Trophoblast cell (in vitro differentiated cells and primary cell): ENCODE measurements at regions not wholly inside any gene's neighbourhood (a gene's known extent, or its start where the extent isn't known, plus 50 kb on each side); places are given as distances from the start of the nearest gene placed in this dataset.

Source experiments
- DNase-seq, 2 donors: peaks; one replicate each; pipeline ENCODE4 v3.0.0-alpha.2; 2016
- H2AFZ ChIP-seq: 2 replicates; pipeline ENCODE4 v1.6.1; 2013; ENCODE audit warnings: low read length, moderate library complexity, mild to moderate bottlenecking; ENCODE audit not compliant: insufficient read depth, poor library complexity
- H2AK5ac ChIP-seq: 2 replicates; pipeline ENCODE4 v1.6.1; 2013; ENCODE audit warnings: mild to moderate bottlenecking, low read length
- H2BK120ac ChIP-seq: 2 replicates; pipeline ENCODE4 v1.6.1; 2013; ENCODE audit warnings: low read length, mild to moderate bottlenecking, moderate library complexity; ENCODE audit not compliant: insufficient read depth, poor library complexity
- H2BK12ac ChIP-seq: 2 replicates; pipeline ENCODE4 v1.6.1; 2013; ENCODE audit warnings: mild to moderate bottlenecking, low read length, moderate library complexity
- H2BK5ac ChIP-seq: 2 replicates; pipeline ENCODE4 v1.6.1; 2013; ENCODE audit warnings: low read length, low read depth, moderate library complexity, mild to moderate bottlenecking; ENCODE audit not compliant: poor library complexity
- H3K14ac ChIP-seq: 2 replicates; pipeline ENCODE4 v1.6.1; 2013; ENCODE audit warnings: mild to moderate bottlenecking, low read length
- H3K18ac ChIP-seq: 2 replicates; pipeline ENCODE4 v1.6.1; 2013; ENCODE audit warnings: mild to moderate bottlenecking, low read length
- H3K23ac ChIP-seq: 2 replicates; pipeline ENCODE4 v1.6.1; 2013; ENCODE audit warnings: low read length
- H3K27ac ChIP-seq: 2 replicates; pipeline ENCODE4 v1.5.1; 2013; ENCODE audit warnings: low read depth, mild to moderate bottlenecking, inconsistent platforms, low read length, moderate library complexity
- H3K27me3 ChIP-seq: 2 replicates; pipeline ENCODE4 v1.6.1; 2013; ENCODE audit warnings: inconsistent platforms, mild to moderate bottlenecking, low read length, moderate library complexity; ENCODE audit not compliant: insufficient read depth
- H3K36me3 ChIP-seq, 2 experiments: 1 replicate in 1 of 2; 2 replicates in 1 of 2; pipeline ENCODE4 v1.6.1; 2013; ENCODE audit warnings: low read length in 2 of 2, mild to moderate bottlenecking in 2 of 2, moderate library complexity in 1 of 2; ENCODE audit not compliant: insufficient read depth in 2 of 2, control insufficient read depth in 1 of 2
- H3K4ac ChIP-seq: 2 replicates; pipeline ENCODE4 v1.6.1; 2013; ENCODE audit warnings: low read depth, mild to moderate bottlenecking, low read length, moderate library complexity
- H3K4me1 ChIP-seq, 2 experiments: 1 replicate in 1 of 2; 2 replicates in 1 of 2; pipeline ENCODE4 v1.6.1; 2013; ENCODE audit warnings: low read length in 2 of 2, mild to moderate bottlenecking in 2 of 2, moderate library complexity in 1 of 2; ENCODE audit not compliant: insufficient read depth in 2 of 2, control insufficient read depth in 1 of 2
- H3K4me2 ChIP-seq: 2 replicates; pipeline ENCODE4 v1.6.1; 2013; ENCODE audit warnings: inconsistent platforms, mild to moderate bottlenecking, low read length, moderate library complexity
- H3K4me3 ChIP-seq: 2 replicates; pipeline ENCODE4 v1.5.1; 2013; ENCODE audit warnings: mild to moderate bottlenecking, low read depth, low read length, inconsistent platforms
- H3K79me1 ChIP-seq: one replicate; pipeline ENCODE4 v1.6.1; 2013; ENCODE audit warnings: low read length
- H3K79me2 ChIP-seq: 2 replicates; pipeline ENCODE4 v1.6.1; 2013; ENCODE audit warnings: low read length, mild to moderate bottlenecking; ENCODE audit not compliant: control insufficient read depth, insufficient read depth, poor library complexity
- H3K9ac ChIP-seq: 2 replicates; pipeline ENCODE4 v1.6.1; 2013; ENCODE audit warnings: mild to moderate bottlenecking, low read length
- H3K9me3 ChIP-seq: 2 replicates; pipeline ENCODE4 v1.6.1; 2013; ENCODE audit warnings: low read depth, mild to moderate bottlenecking, control low read depth, inconsistent platforms, low read length; ENCODE audit not compliant: insufficient read depth
- H4K12ac ChIP-seq: 2 replicates; pipeline ENCODE4 v1.6.1; 2013; ENCODE audit warnings: low read depth, mild to moderate bottlenecking, low read length, moderate library complexity
- H4K8ac ChIP-seq: 2 replicates; pipeline ENCODE4 v1.6.1; 2013; ENCODE audit warnings: low read depth, mild to moderate bottlenecking, low read length, moderate library complexity
- H4K91ac ChIP-seq: one replicate; pipeline ENCODE4 v1.6.1; 2013; ENCODE audit warnings: low read depth, mild to moderate bottlenecking, low read length, moderate library complexity
- WGBS: extraction: QIAGEN DNeasy Blood & Tissue Kit; methylation state at CpG from one replicate; pipeline ENCODE4 v1.1.7; 2013; ENCODE audit warnings: missing lambda C conversion rate; ENCODE audit not compliant: insufficient read length, insufficient coverage; ENCODE audit errors: extremely low coverage; 5-methylcytosine and 5-hydroxymethylcytosine counted together

GRCh38 chr5:107808671-107809137, 138.0 kb upstream of the EFNA5 start:
- no peaks in the 10 kb centered on the region for H3K79me2 ChIP-seq
- no peak overlapping the region for H3K4me3 ChIP-seq
- no peak overlapping the region for H4K8ac ChIP-seq
- no peak overlapping the region for H3K18ac ChIP-seq
- no peak overlapping the region for H3K9ac ChIP-seq
- no peak overlapping the region for H4K91ac ChIP-seq
- no peaks in the 10 kb centered on the region for H3K79me1 ChIP-seq
- DNase-seq, result no peak
- no peak overlapping the region for H2BK12ac ChIP-seq
- H3K4me1 ChIP-seq, result peaks cover 7 to 10% of the 10 kb centered on the region in 2 experiments
- no peak overlapping the region for H2BK5ac ChIP-seq
- no peak overlapping the region for H3K4me2 ChIP-seq
- H3K27ac ChIP-seq, result no peak overlapping the region
- H2BK120ac ChIP-seq, result no peak overlapping the region
- WGBS, result no CpG with 5 or more reads among the region's 7 CpGs
- H4K12ac ChIP-seq, result no peak overlapping the region
- no peak overlapping the region for H3K14ac ChIP-seq
- H3K4ac ChIP-seq, result no peak overlapping the region
- no peak overlapping the region for H3K23ac ChIP-seq
- no peak overlapping the region for H2AK5ac ChIP-seq
- H3K9me3 ChIP-seq, result no peaks in the 10 kb centered on the region
- no peak overlapping the region for H2AFZ ChIP-seq
- H3K36me3 ChIP-seq, result no peaks in the 10 kb centered on the region
- H3K27me3 ChIP-seq, result no peaks in the 10 kb centered on the region

GRCh38 chr5:107807431-107807830, 136.7 kb upstream of the EFNA5 start:
- Histone ChIP-seq H2AK5ac (no peak overlapping the region), H3K4me1 (peaks cover 7 to 10% of the 10 kb centered on the region in 2 experiments), H3K79me2 (no peaks in the 10 kb centered on the region), H3K9me3 (no peaks in the 10 kb centered on the region), H2BK120ac (no peak overlapping the region), H3K14ac (no peak overlapping the region), H3K27me3 (no peaks in the 10 kb centered on the region), H3K18ac (no peak overlapping the region), H3K4ac (no peak overlapping the region), H4K8ac (no peak overlapping the region), H3K36me3 (no peaks in the 10 kb centered on the region), H3K23ac (no peak overlapping the region), H3K4me3 (no peak overlapping the region), H4K91ac (no peak overlapping the region), H3K9ac (no peak overlapping the region), H2BK5ac (no peak overlapping the region), H2AFZ (no peak overlapping the region), H3K79me1 (no peaks in the 10 kb centered on the region), H2BK12ac (no peak overlapping the region), H3K4me2 (no peak overlapping the region), H4K12ac (no peak overlapping the region), H3K27ac (no peak overlapping the region)
- WGBS, result no CpG with 5 or more reads among the region's 5 CpGs
- no peak for DNase-seq

- H3K4me2 ChIP-seq, result no peak overlapping the region
- DNase-seq, result peak; percentile 20 to 59
- H3K36me3 ChIP-seq, result no peaks in the 10 kb centered on the region
- H3K27me3 ChIP-seq, result no peaks in the 10 kb centered on the region
- H2BK120ac ChIP-seq, result no peak overlapping the region
- H2BK5ac ChIP-seq, result no peak overlapping the region
- no peak overlapping the region for H3K23ac ChIP-seq
- H3K4ac ChIP-seq, result no peak overlapping the region
- H3K9ac ChIP-seq, result no peak overlapping the region
- no peaks in the 10 kb centered on the region for H3K79me1 ChIP-seq
- H2AK5ac ChIP-seq, result no peak overlapping the region
- no peak overlapping the region for H3K14ac ChIP-seq
- H3K27ac ChIP-seq, result no peak overlapping the region
- no peak overlapping the region for H3K18ac ChIP-seq
- H4K91ac ChIP-seq, result no peak overlapping the region
- no CpG with 5 or more reads among the region's 1 CpG for WGBS
- H2AFZ ChIP-seq, result no peak overlapping the region
- no peaks in the 10 kb centered on the region for H3K9me3 ChIP-seq
- H3K4me3 ChIP-seq, result no peak overlapping the region
- no peak overlapping the region for H4K12ac ChIP-seq
- no peak overlapping the region for H2BK12ac ChIP-seq
- H3K4me1 ChIP-seq, result peaks cover 7 to 10% of the 10 kb centered on the region in 2 experiments
- H4K8ac ChIP-seq, result no peak overlapping the region
- H3K79me2 ChIP-seq, result no peaks in the 10 kb centered on the region
These were observed 136.0 kb upstream of the EFNA5 start for GRCh38 chr5:107806705-107807104.

- Histone ChIP-seq H4K91ac (no peak overlapping the region), H3K23ac (no peak overlapping the region), H2AFZ (no peak overlapping the region), H3K79me2 (no peaks in the 10 kb centered on the region), H2BK120ac (no peak overlapping the region), H3K9me3 (no peaks in the 10 kb centered on the region), H3K4ac (no peak overlapping the region), H3K4me1 (peaks cover 7 to 10% of the 10 kb centered on the region in 2 experiments), H3K9ac (no peak overlapping the region), H2BK5ac (no peak overlapping the region), H2AK5ac (no peak overlapping the region), H3K27ac (no peak overlapping the region), H3K27me3 (no peaks in the 10 kb centered on the region), H3K14ac (no peak overlapping the region), H2BK12ac (no peak overlapping the region), H3K36me3 (no peaks in the 10 kb centered on the region), H3K79me1 (no peaks in the 10 kb centered on the region), H3K4me3 (no peak overlapping the region), H4K8ac (no peak overlapping the region), H3K4me2 (no peak overlapping the region), H4K12ac (no peak overlapping the region), H3K18ac (no peak overlapping the region)
- DNase-seq, result no peak
- no CpG with 5 or more reads among the region's 5 CpGs for WGBS
These were observed 135.5 kb upstream of the EFNA5 start for GRCh38 chr5:107806271-107806670.
